GM12878 (cell line): ENCODE measurements at regions not wholly inside any gene's neighbourhood (a gene's known extent, or its start where the extent isn't known, plus 50 kb on each side); places are given as distances from the start of the nearest gene placed in this dataset.

Experiments used
- ATAC-seq: fragments of 200-7000 bp; cut with Tn5 transposase; 3 replicates; pipeline ENCODE4 v1.9.1; 2020; ENCODE audit warnings: mild to moderate bottlenecking, moderate library complexity
- BruUV-seq: library from RNA; stranded (reverse); fragments of 400-500 nt; replicated peaks from 2 replicates; lab custom pipeline; 2021; lab: Mats Ljungman, UMichigan
- CTCF ChIA-PET: fragments of 300-600 bp; sonication (Branson Sonifier 250); formaldehyde crosslinking; extraction: SDS; loops from one replicate; lab custom pipeline; 2021; ENCODE audit warnings: inconsistent platforms; lab: Yijun Ruan, JAX
- POLR2A ChIA-PET: fragments of 350-600 bp; formaldehyde crosslinking; extraction: SDS; loops from one replicate; lab custom pipeline; 2021; ENCODE audit warnings: inconsistent platforms; lab: Charles Lee
- RAD21 ChIA-PET: fragments of 300-600 bp; sonication (Branson Sonifier 250); formaldehyde crosslinking; loops from one replicate; lab custom pipeline; 2023; ENCODE audit warnings: antibody characterized with exemption; ENCODE audit not compliant: unreplicated experiment; lab: Charles Lee
- SMC1A ChIA-PET: fragments of 300-600 bp; sonication (Branson Sonifier 250); formaldehyde crosslinking; loops from one replicate; lab custom pipeline; 2023; ENCODE audit not compliant: unreplicated experiment, uncharacterized antibody; lab: Charles Lee
- DNase-seq: peaks from one replicate; pipeline ENCODE4 v3.0.0-alpha.2; 2011; ENCODE audit warnings: low read depth, low spot score
- FAIRE-seq: peaks from 3 replicates; lab custom pipeline; 2011; peaks lifted over from hg19 to GRCh38; lab: Jason Lieb, UNC
- H2AFZ ChIP-seq: 2 replicates; pipeline ENCODE4 v1.6.0; 2011; ENCODE audit warnings: low read depth, low read length, control low read depth; ENCODE audit not compliant: control insufficient read depth
- H3K27ac ChIP-seq: 2 replicates; pipeline ENCODE4 v1.5.1; 2011; ENCODE audit warnings: control low read depth; ENCODE audit not compliant: control insufficient read depth, insufficient read depth
- H3K27me3 ChIP-seq, 2 experiments: replicated peaks in 1 of 2; 2 replicates each; pipeline versions ENCODE4 v1.6.0 to v1.6.1; 2011; ENCODE audit warnings: low read length in 1 of 2; ENCODE audit not compliant: control insufficient read depth in 2 of 2, insufficient read depth in 2 of 2
- H3K36me3 ChIP-seq, 2 experiments: 2 replicates each; pipeline ENCODE4 v1.5.1; 2011; ENCODE audit warnings: low read length in 1 of 2; ENCODE audit not compliant: control insufficient read depth in 2 of 2, insufficient read depth in 2 of 2
- H3K4me1 ChIP-seq: 2 replicates; pipeline ENCODE4 v1.6.1; 2011; ENCODE audit warnings: mild to moderate bottlenecking, low read length, moderate library complexity, mixed read lengths; ENCODE audit not compliant: control insufficient read depth, insufficient read depth
- H3K4me2 ChIP-seq: 2 replicates; pipeline ENCODE4 v1.6.0; 2011; ENCODE audit warnings: control low read depth; ENCODE audit not compliant: control insufficient read depth, insufficient read depth
- H3K4me3 ChIP-seq: fragments of 200-600 bp; sonication (generic); 2 replicates; pipeline ENCODE4 v1.5.1; 2016
- H3K79me2 ChIP-seq: 2 replicates; pipeline ENCODE4 v1.6.0; 2011; ENCODE audit warnings: low read length; ENCODE audit not compliant: control insufficient read depth, insufficient read depth
- H3K9ac ChIP-seq: 2 replicates; pipeline ENCODE4 v1.8.0; 2011; ENCODE audit warnings: low read length, control low read depth, mixed read lengths; ENCODE audit not compliant: control insufficient read depth, insufficient read depth
- H3K9me3 ChIP-seq: replicated peaks from 3 replicates; pipeline ENCODE4 v1.5.1; 2011; ENCODE audit warnings: mild to moderate bottlenecking, low read length; ENCODE audit not compliant: control insufficient read depth, insufficient read depth
- H4K20me1 ChIP-seq: 2 replicates; pipeline ENCODE4 v1.6.0; 2011; ENCODE audit not compliant: control insufficient read depth, insufficient read depth
- EED ChIP-seq: sonication (generic); IDR thresholded peaks from 2 replicates; pipeline ENCODE4 v1.6.1; 2016; ENCODE audit warnings: antibody characterized with exemption, low read depth
- GABPA ChIP-seq: IDR thresholded peaks from 2 replicates; pipeline ENCODE4 v1.6.1; 2014; ENCODE audit warnings: antibody characterized with exemption, low read depth, mild to moderate bottlenecking, inconsistent platforms
- MXI1 ChIP-seq: fragments of 150-350 bp; IDR thresholded peaks from 2 replicates; pipeline ENCODE4 v1.6.1; 2011; ENCODE audit warnings: low read depth, mild to moderate bottlenecking, inconsistent platforms, low read length, improper control_type of control experiment
- MYC ChIP-seq: IDR thresholded peaks from 2 replicates; pipeline ENCODE4 v1.6.1; 2011; ENCODE audit warnings: mild to moderate bottlenecking, low read length, moderate library complexity, inconsistent platforms; ENCODE audit not compliant: insufficient read depth, insufficient replicate concordance, insufficient read length, severe bottlenecking
- NFIC ChIP-seq: IDR thresholded peaks from 2 replicates; pipeline ENCODE4 v1.6.1; 2012; ENCODE audit warnings: low read depth, mild to moderate bottlenecking, inconsistent platforms, low read length, moderate library complexity
- RAD21 ChIP-seq: IDR thresholded peaks from 2 replicates; pipeline ENCODE4 v1.6.1; 2011; ENCODE audit warnings: mild to moderate bottlenecking, low read depth, low read length, moderate library complexity; ENCODE audit not compliant: insufficient read depth
- RB1 ChIP-seq: fragments of 450-650 bp; formaldehyde crosslinking; IDR thresholded peaks from 2 replicates; pipeline ENCODE4 v1.6.1; 2017; ENCODE audit warnings: mild to moderate bottlenecking, borderline replicate concordance
- STAT3 ChIP-seq: IDR thresholded peaks from 2 replicates; pipeline ENCODE4 v1.6.1; 2011; ENCODE audit warnings: low read depth, low read length, improper control_type of control experiment
- SUPT20H ChIP-seq: IDR thresholded peaks from 2 replicates; pipeline ENCODE4 v1.6.1; 2011; ENCODE audit warnings: low read depth, mild to moderate bottlenecking, low read length, moderate library complexity, borderline replicate concordance; ENCODE audit not compliant: control insufficient read depth
- WRNIP1 ChIP-seq: IDR thresholded peaks from 2 replicates; pipeline ENCODE4 v1.6.1; 2011; ENCODE audit warnings: low read depth, low read length, improper control_type of control experiment, borderline replicate concordance
- YBX1 ChIP-seq: fragments of 450-650 bp; IDR thresholded peaks from 2 replicates; pipeline ENCODE4 v1.6.1; 2016; ENCODE audit warnings: antibody characterized with exemption
- ZNF24 ChIP-seq: fragments of 450-650 bp; IDR thresholded peaks from 2 replicates; pipeline ENCODE4 v1.6.1; 2017; ENCODE audit warnings: antibody characterized with exemption, mild to moderate bottlenecking
- WGBS: methylation state at CpG from one replicate; pipeline ENCODE4 v1.1.6; 2016; ENCODE audit warnings: low lambda C conversion rate; ENCODE audit not compliant: insufficient replicate concordance, insufficient coverage; ENCODE audit errors: missing lambda C conversion rate; 5-methylcytosine and 5-hydroxymethylcytosine counted together
- in situ Hi-C: fragments of 300-500 bp; cut with MboI; formaldehyde crosslinking; loops from 9 replicates; pipeline ENCODE4 v1.14.3; 2018; ENCODE audit warnings: mixed read lengths
- intact Hi-C: fragments of 100-400 bp; cut with micrococcal nuclease; formaldehyde crosslinking; loops from one replicate; pipeline ENCODE4 v1.14.2; 2022; ENCODE audit not compliant: unreplicated experiment
- TF ChIP-seq, protein P1 (sequence below): fragments of 450-650 bp; conservative IDR thresholded peaks from 2 replicates; pipeline ENCODE4 v1.6.1; 2017; ENCODE audit warnings: mild to moderate bottlenecking, moderate library complexity
- TF ChIP-seq, protein P2 (sequence below): IDR thresholded peaks from 2 replicates; pipeline ENCODE4 v1.6.1; 2011; ENCODE audit warnings: low read depth, mild to moderate bottlenecking, low read length, moderate library complexity, borderline replicate concordance; ENCODE audit errors: extremely low read depth
- TF ChIP-seq, protein P3 (sequence below): fragments of 450-650 bp; IDR thresholded peaks from 2 replicates; pipeline ENCODE4 v1.6.1; 2014; ENCODE audit warnings: mild to moderate bottlenecking
- TF ChIP-seq, protein P4 (sequence below): fragments of 450-650 bp; formaldehyde crosslinking; IDR thresholded peaks from 2 replicates; pipeline ENCODE4 v1.5.0; 2022; ENCODE audit warnings: mild to moderate bottlenecking, missing genetic modification characterization
- TF ChIP-seq, protein P5 (sequence below): IDR thresholded peaks from 2 replicates; pipeline ENCODE4 v1.6.1; 2011; ENCODE audit warnings: mild to moderate bottlenecking, low read depth, low read length, moderate library complexity; ENCODE audit not compliant: insufficient replicate concordance

DNA sequence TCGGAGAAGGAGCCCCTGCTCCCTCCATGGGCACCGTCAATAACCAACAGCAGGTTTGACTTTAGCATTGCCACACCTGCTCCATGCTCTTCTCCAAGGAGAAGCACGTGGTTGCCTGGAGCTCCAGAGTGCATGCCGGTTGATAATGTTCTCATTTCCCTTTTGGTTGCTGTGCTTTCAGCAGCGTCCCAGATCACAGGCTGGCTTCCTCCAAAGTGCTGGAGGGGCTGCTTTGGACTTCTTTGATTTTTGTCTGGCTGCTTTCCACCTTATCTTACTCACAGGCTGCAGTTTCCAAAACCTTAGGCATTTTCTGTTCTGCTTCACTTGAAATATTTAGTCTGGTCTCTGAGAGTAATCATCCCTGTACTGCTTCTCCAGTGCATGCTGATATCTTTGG, 123.8 kb upstream of the IRS2 start:
- RAD21 ChIA-PET: no interaction called here
- intact Hi-C loops: no loop called here
- no peak for ATAC-seq
- H3K4me3 ChIP-seq: no peak overlapping the region
- TF ChIP-seq, protein P1, sequence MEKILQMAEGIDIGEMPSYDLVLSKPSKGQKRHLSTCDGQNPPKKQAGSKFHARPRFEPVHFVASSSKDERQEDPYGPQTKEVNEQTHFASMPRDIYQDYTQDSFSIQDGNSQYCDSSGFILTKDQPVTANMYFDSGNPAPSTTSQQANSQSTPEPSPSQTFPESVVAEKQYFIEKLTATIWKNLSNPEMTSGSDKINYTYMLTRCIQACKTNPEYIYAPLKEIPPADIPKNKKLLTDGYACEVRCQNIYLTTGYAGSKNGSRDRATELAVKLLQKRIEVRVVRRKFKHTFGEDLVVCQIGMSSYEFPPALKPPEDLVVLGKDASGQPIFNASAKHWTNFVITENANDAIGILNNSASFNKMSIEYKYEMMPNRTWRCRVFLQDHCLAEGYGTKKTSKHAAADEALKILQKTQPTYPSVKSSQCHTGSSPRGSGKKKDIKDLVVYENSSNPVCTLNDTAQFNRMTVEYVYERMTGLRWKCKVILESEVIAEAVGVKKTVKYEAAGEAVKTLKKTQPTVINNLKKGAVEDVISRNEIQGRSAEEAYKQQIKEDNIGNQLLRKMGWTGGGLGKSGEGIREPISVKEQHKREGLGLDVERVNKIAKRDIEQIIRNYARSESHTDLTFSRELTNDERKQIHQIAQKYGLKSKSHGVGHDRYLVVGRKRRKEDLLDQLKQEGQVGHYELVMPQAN: no peak
- TF ChIP-seq NFIC: no peak
- TF ChIP-seq MXI1: no peak
- TF ChIP-seq GABPA: no peak
- no peak for TF ChIP-seq ZNF24
- no peak for TF ChIP-seq EED
- TF ChIP-seq, protein P2, sequence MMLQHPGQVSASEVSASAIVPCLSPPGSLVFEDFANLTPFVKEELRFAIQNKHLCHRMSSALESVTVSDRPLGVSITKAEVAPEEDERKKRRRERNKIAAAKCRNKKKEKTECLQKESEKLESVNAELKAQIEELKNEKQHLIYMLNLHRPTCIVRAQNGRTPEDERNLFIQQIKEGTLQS: no peak
- TF ChIP-seq, protein P3, sequence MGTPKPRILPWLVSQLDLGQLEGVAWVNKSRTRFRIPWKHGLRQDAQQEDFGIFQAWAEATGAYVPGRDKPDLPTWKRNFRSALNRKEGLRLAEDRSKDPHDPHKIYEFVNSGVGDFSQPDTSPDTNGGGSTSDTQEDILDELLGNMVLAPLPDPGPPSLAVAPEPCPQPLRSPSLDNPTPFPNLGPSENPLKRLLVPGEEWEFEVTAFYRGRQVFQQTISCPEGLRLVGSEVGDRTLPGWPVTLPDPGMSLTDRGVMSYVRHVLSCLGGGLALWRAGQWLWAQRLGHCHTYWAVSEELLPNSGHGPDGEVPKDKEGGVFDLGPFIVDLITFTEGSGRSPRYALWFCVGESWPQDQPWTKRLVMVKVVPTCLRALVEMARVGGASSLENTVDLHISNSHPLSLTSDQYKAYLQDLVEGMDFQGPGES: no peak
- TF ChIP-seq RAD21: no peak
- TF ChIP-seq, protein P4, sequence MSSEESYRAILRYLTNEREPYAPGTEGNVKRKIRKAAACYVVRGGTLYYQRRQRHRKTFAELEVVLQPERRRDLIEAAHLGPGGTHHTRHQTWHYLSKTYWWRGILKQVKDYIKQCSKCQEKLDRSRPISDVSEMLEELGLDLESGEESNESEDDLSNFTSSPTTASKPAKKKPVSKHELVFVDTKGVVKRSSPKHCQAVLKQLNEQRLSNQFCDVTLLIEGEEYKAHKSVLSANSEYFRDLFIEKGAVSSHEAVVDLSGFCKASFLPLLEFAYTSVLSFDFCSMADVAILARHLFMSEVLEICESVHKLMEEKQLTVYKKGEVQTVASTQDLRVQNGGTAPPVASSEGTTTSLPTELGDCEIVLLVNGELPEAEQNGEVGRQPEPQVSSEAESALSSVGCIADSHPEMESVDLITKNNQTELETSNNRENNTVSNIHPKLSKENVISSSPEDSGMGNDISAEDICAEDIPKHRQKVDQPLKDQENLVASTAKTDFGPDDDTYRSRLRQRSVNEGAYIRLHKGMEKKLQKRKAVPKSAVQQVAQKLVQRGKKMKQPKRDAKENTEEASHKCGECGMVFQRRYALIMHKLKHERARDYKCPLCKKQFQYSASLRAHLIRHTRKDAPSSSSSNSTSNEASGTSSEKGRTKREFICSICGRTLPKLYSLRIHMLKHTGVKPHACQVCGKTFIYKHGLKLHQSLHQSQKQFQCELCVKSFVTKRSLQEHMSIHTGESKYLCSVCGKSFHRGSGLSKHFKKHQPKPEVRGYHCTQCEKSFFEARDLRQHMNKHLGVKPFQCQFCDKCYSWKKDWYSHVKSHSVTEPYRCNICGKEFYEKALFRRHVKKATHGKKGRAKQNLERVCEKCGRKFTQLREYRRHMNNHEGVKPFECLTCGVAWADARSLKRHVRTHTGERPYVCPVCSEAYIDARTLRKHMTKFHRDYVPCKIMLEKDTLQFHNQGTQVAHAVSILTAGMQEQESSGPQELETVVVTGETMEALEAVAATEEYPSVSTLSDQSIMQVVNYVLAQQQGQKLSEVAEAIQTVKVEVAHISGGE (CRISPR knock-in tag): no peak
- no peak for TF ChIP-seq YBX1
- TF ChIP-seq STAT3: no peak
- TF ChIP-seq WRNIP1: no peak
- TF ChIP-seq RB1: no peak
- TF ChIP-seq SUPT20H: no peak
- TF ChIP-seq, protein P5, sequence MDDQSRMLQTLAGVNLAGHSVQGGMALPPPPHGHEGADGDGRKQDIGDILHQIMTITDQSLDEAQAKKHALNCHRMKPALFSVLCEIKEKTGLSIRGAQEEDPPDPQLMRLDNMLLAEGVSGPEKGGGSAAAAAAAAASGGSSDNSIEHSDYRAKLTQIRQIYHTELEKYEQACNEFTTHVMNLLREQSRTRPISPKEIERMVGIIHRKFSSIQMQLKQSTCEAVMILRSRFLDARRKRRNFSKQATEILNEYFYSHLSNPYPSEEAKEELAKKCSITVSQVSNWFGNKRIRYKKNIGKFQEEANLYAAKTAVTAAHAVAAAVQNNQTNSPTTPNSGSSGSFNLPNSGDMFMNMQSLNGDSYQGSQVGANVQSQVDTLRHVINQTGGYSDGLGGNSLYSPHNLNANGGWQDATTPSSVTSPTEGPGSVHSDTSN: no peak
- TF ChIP-seq MYC: no peak
- CTCF ChIA-PET: no interaction called here
- no peak for DNase-seq
- H3K9me3 ChIP-seq: no peaks in the 10 kb centered on the region
- H3K27ac ChIP-seq: no peak overlapping the region
- H3K27me3 ChIP-seq: no peaks in the 10 kb centered on the region
- WGBS: 12% methylated on average over 5 of the region's 5 CpGs
- POLR2A ChIA-PET: no interaction called here
- no TSS peak for BruUV-seq
- no peaks in the 10 kb centered on the region for H4K20me1 ChIP-seq
- no peak overlapping the region for H3K9ac ChIP-seq
- no peaks in the 10 kb centered on the region for H3K4me1 ChIP-seq
- no peak for FAIRE-seq
- SMC1A ChIA-PET: interaction anchor here (0.6 to 0.9 kb wide), 2 partner anchors 13 to 433 kb away, joined by 3 to 4 read pairs; no protein-coding TSS in a partner anchor
- no peaks in the 10 kb centered on the region for H3K36me3 ChIP-seq
- H3K4me2 ChIP-seq: no peak overlapping the region
- no peak overlapping the region for H2AFZ ChIP-seq
- no peaks in the 10 kb centered on the region for H3K79me2 ChIP-seq
- in situ Hi-C loops: no loop called here
